Sigmoid colon (tissue), 6 donors: ENCODE measurements at regions not wholly inside any gene's neighbourhood (a gene's known extent, or its start where the extent isn't known, plus 50 kb on each side); places are given as distances from the start of the nearest gene placed in this dataset.

ENCODE experiments used
- DNase-seq: peaks from one replicate; pipeline ENCODE4 v3.0.0-alpha.2; 2019
- H3K27ac ChIP-seq, 4 donors: fragments of 200-600 bp; sonication (generic); one replicate each; pipeline ENCODE4 v1.5.1; 2016 to 2019; ENCODE audit warnings: mild to moderate bottlenecking in 1 of 4
- H3K27me3 ChIP-seq, 3 donors: fragments of 200-600 bp; sonication (generic); one replicate each; pipeline ENCODE4 v1.5.1; 2019; ENCODE audit warnings: mild to moderate bottlenecking in 1 of 3
- H3K36me3 ChIP-seq, 4 donors: fragments of 200-600 bp; sonication (generic); one replicate each; pipeline ENCODE4 v1.5.1; 2016 to 2019
- H3K4me1 ChIP-seq, 4 donors: fragments of 200-600 bp; sonication (generic); one replicate each; pipeline ENCODE4 v1.5.1; 2017 to 2019
- H3K4me3 ChIP-seq, 4 donors: fragments of 200-600 bp; sonication (generic); one replicate each; pipeline ENCODE4 v1.5.1; 2017 to 2019; ENCODE audit warnings: mild to moderate bottlenecking in 2 of 4, moderate library complexity in 1 of 4
- H3K9me3 ChIP-seq, 4 donors: fragments of 200-600 bp in 3 of 4; sonication (generic) in 3 of 4; one replicate each; pipeline versions ENCODE4 v1.5.1 to v1.6.1; 2013 to 2019
- EP300 ChIP-seq, 4 donors: sonication (generic); formaldehyde crosslinking; IDR thresholded peaks; one replicate each; pipeline ENCODE4 v1.6.1; 2017; ENCODE audit warnings: antibody characterized with exemption in 4 of 4
- POLR2A ChIP-seq, 2 donors: fragments of 450-650 bp; IDR thresholded peaks; one replicate each; pipeline ENCODE4 v1.6.1; 2016; ENCODE audit warnings: antibody characterized with exemption in 2 of 2, mild to moderate bottlenecking in 2 of 2, moderate library complexity in 2 of 2
- POLR2AphosphoS5 ChIP-seq, 4 donors: sonication (generic); formaldehyde crosslinking; IDR thresholded peaks; one replicate each; pipeline ENCODE4 v1.6.1; 2017; ENCODE audit warnings: antibody characterized with exemption in 4 of 4
- WGBS, 2 donors: extraction: QIAGEN DNeasy Blood & Tissue Kit; methylation state at CpG; one replicate each; pipeline ENCODE4 v1.1.7; 2013; 5-methylcytosine and 5-hydroxymethylcytosine counted together
- intact Hi-C: fragments of 100-400 bp; cut with DNase I; formaldehyde crosslinking; loops from one replicate; pipeline ENCODE4 v1.15.1; 2023
- TF ChIP-seq, protein P1 (sequence below), 4 experiments: fragments of 450-650 bp in 3 of 4; fragments of 200-600 bp in 1 of 4; IDR thresholded peaks; one replicate each; pipeline ENCODE4 v1.5.1; 2016 to 2019; ENCODE audit warnings: antibody characterized with exemption in 4 of 4, mild to moderate bottlenecking in 3 of 4, moderate library complexity in 2 of 4
- donor health status: healthy with polysubstance abuse.
- donor health status: healthy.

DNA sequence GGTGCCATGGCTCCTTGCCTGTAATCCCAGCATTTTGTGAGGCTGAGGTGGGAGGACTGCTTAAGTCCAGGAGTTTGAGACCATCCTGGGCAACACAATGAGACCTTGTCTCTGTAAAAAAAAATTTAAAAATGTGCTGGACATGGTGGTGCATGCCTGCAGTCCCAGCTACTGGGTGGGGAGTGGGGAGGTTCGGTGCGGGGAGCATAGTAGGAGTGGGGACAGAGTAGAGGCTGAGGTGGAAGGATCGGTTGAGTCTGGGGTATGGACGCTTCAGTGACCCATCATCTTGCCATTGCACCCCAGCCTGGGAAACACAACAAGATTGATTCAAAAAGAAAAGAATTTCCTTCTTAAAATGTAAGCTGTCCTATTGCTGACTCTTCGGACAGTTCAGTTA is 1490.0 kb upstream of the GBE1 start:
- Histone ChIP-seq H3K9me3 (no peaks in the 10 kb centered on the region), H3K4me3 (no peak overlapping the region), H3K4me1 (no peaks in the 10 kb centered on the region), H3K27ac (no peak overlapping the region), H3K36me3 (no peaks in the 10 kb centered on the region), H3K27me3 (no peaks in the 10 kb centered on the region)
- TF ChIP-seq POLR2A (IDR thresholded peaks at IDR 0.05) (no peak), POLR2AphosphoS5 (IDR thresholded peaks at IDR 0.05) (no peak), EP300 (IDR thresholded peaks at IDR 0.05) (no peak)
- TF ChIP-seq, protein P1, sequence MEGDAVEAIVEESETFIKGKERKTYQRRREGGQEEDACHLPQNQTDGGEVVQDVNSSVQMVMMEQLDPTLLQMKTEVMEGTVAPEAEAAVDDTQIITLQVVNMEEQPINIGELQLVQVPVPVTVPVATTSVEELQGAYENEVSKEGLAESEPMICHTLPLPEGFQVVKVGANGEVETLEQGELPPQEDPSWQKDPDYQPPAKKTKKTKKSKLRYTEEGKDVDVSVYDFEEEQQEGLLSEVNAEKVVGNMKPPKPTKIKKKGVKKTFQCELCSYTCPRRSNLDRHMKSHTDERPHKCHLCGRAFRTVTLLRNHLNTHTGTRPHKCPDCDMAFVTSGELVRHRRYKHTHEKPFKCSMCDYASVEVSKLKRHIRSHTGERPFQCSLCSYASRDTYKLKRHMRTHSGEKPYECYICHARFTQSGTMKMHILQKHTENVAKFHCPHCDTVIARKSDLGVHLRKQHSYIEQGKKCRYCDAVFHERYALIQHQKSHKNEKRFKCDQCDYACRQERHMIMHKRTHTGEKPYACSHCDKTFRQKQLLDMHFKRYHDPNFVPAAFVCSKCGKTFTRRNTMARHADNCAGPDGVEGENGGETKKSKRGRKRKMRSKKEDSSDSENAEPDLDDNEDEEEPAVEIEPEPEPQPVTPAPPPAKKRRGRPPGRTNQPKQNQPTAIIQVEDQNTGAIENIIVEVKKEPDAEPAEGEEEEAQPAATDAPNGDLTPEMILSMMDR (IDR thresholded peaks at IDR 0.05): no peak
- intact Hi-C loops: no loop called here
- DNase-seq: no peak
- WGBS, 2 donors: 95% methylated on average over 5 of the region's 5 CpGs

- intact Hi-C loops: no loop called here
- WGBS, 2 donors: 40 to 76% methylated on average over 1 of the region's 1 CpG
- Histone ChIP-seq H3K27ac (no peak overlapping the region), H3K27me3 (no peaks in the 10 kb centered on the region), H3K4me1 (no peaks in the 10 kb centered on the region), H3K9me3 (no peaks in the 10 kb centered on the region), H3K36me3 (no peaks in the 10 kb centered on the region), H3K4me3 (no peak overlapping the region)
- DNase-seq: no peak
- TF ChIP-seq, protein P1 (IDR thresholded peaks at IDR 0.05): no peak
- TF ChIP-seq POLR2AphosphoS5 (IDR thresholded peaks at IDR 0.05) (no peak), POLR2A (IDR thresholded peaks at IDR 0.05) (no peak), EP300 (IDR thresholded peaks at IDR 0.05) (no peak)
These were observed 1489.2 kb upstream of the GBE1 start for GRCh38 chr3:83250613-83251012.

GRCh38 chr3:83248454-83248853 is 1487.0 kb upstream of the GBE1 start:
- Histone ChIP-seq H3K27ac (no peak overlapping the region), H3K36me3 (no peaks in the 10 kb centered on the region), H3K4me3 (no peak overlapping the region), H3K9me3 (peaks cover 0 to 3% (median 0%) of the 10 kb centered on the region in 4 donors), H3K27me3 (no peaks in the 10 kb centered on the region), H3K4me1 (no peaks in the 10 kb centered on the region)
- intact Hi-C loops: no loop called here
- no peak for DNase-seq
- WGBS, 2 donors: 65 to 74% methylated on average over 3 of the region's 3 CpGs
- TF ChIP-seq, protein P1 (IDR thresholded peaks at IDR 0.05): no peak
- no peak for TF ChIP-seq EP300 (IDR thresholded peaks at IDR 0.05)
- no peak for TF ChIP-seq POLR2AphosphoS5 (IDR thresholded peaks at IDR 0.05)
- no peak for TF ChIP-seq POLR2A (IDR thresholded peaks at IDR 0.05)

- WGBS, 2 donors: 80 to 83% methylated on average over 4 of the region's 4 CpGs
- no peaks in the 10 kb centered on the region for H3K27me3 ChIP-seq
- H3K4me1 ChIP-seq: no peaks in the 10 kb centered on the region
- no peak for DNase-seq
- H3K36me3 ChIP-seq: no peaks in the 10 kb centered on the region
- TF ChIP-seq POLR2AphosphoS5 (IDR thresholded peaks at IDR 0.05): no peak
- no peak for TF ChIP-seq EP300 (IDR thresholded peaks at IDR 0.05)
- TF ChIP-seq, protein P1 (IDR thresholded peaks at IDR 0.05): no peak
- no peak for TF ChIP-seq POLR2A (IDR thresholded peaks at IDR 0.05)
- H3K9me3 ChIP-seq: no peaks in the 10 kb centered on the region
- no peak overlapping the region for H3K4me3 ChIP-seq
- intact Hi-C loops: no loop called here
- H3K27ac ChIP-seq: no peak overlapping the region
These were observed 1473.9 kb upstream of the GBE1 start for GRCh38 chr3:83235180-83235814.

DNA sequence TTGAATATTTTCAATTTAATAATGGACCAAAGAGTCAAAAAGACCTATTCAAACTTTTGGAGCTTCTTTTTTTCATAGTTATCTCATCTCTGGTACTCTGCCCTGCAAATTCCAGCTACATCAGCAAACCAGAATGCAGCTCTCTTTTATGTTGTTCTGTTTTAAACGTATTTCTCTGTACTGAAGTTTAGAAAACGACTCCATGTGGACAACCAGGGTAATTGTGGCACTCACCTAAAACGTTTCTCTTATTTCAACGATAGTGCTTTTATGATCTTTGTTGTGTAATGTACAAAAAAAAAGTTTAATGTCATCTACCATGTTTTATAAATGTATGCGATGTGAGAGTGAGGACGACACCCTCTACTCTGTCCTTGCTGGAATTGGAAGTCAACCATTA is 1472.3 kb upstream of the GBE1 start:
- H3K27ac ChIP-seq: no peak overlapping the region
- no peaks in the 10 kb centered on the region for H3K27me3 ChIP-seq
- no peaks in the 10 kb centered on the region for H3K4me1 ChIP-seq
- H3K36me3 ChIP-seq: no peaks in the 10 kb centered on the region
- WGBS, 2 donors: 69 to 79% methylated on average over 6 of the region's 6 CpGs
- no peaks in the 10 kb centered on the region for H3K9me3 ChIP-seq
- TF ChIP-seq POLR2AphosphoS5 (IDR thresholded peaks at IDR 0.05) (no peak), POLR2A (IDR thresholded peaks at IDR 0.05) (no peak), EP300 (IDR thresholded peaks at IDR 0.05) (no peak)
- TF ChIP-seq, protein P1 (IDR thresholded peaks at IDR 0.05): no peak
- H3K4me3 ChIP-seq: no peak overlapping the region
- DNase-seq: no peak
- intact Hi-C loops: no loop called here
